ENCODE measurements at regions not wholly inside any gene's neighbourhood (a gene's known extent, or its start where the extent isn't known, plus 50 kb on each side); places are given as distances from the start of the nearest gene placed in this dataset.

DNA sequence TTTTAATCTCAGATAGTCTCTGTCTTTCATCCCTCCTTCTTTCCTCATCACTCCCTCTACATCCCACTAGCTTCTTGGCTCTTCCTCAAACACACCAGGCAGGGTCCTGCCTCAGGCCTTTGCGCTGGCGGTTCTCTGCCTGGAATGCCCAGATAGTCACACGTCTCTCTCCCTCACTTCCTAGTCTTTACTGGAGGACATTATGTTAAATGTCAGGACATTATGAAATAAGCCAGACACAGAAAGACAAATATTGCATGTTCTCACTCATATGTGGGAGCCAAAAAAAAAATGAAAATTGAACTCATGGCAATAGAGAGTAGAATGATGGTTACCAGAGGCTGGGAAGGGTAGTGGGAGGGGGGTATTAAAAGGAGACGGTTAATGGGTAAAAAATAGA, 442.0 kb downstream of the MED13L start:
- Histone ChIP-seq H3K36me3 (no peaks in the 10 kb centered on the region), H3K27ac (no peak overlapping the region), H3K4me3 (no peak overlapping the region), H3K27me3 (no peaks in the 10 kb centered on the region), H3K4me1 (no peaks in the 10 kb centered on the region), H3K9me3 (no peaks in the 10 kb centered on the region)
- TF ChIP-seq, protein P1, sequence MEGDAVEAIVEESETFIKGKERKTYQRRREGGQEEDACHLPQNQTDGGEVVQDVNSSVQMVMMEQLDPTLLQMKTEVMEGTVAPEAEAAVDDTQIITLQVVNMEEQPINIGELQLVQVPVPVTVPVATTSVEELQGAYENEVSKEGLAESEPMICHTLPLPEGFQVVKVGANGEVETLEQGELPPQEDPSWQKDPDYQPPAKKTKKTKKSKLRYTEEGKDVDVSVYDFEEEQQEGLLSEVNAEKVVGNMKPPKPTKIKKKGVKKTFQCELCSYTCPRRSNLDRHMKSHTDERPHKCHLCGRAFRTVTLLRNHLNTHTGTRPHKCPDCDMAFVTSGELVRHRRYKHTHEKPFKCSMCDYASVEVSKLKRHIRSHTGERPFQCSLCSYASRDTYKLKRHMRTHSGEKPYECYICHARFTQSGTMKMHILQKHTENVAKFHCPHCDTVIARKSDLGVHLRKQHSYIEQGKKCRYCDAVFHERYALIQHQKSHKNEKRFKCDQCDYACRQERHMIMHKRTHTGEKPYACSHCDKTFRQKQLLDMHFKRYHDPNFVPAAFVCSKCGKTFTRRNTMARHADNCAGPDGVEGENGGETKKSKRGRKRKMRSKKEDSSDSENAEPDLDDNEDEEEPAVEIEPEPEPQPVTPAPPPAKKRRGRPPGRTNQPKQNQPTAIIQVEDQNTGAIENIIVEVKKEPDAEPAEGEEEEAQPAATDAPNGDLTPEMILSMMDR (IDR thresholded peaks at IDR 0.05) = no peak
- TF ChIP-seq POLR2A (IDR thresholded peaks at IDR 0.05) = no peak
- DNase-seq = no peak

DNA sequence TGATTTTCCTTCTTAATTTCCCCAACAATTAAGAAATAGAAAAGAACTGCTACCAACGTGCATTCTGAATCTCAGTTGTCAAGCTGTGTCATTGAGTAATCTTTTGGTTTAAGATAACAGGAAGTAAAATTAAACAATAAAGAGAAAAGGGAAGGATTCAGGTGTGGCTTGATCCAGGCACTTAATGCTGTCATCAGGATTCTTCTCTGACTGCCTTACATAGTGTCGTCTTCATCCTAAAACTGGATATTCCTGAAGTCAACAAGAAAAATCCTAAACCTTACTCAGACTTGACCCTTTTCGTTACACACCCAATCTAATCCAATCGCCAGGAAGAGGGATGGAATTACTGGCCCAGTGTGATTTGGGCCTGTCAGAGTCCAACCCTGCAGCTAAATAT, 443.8 kb downstream of the MED13L start:
- Histone ChIP-seq H3K4me3 (no peak overlapping the region), H3K4me1 (no peaks in the 10 kb centered on the region), H3K9me3 (no peaks in the 10 kb centered on the region), H3K36me3 (no peaks in the 10 kb centered on the region), H3K27ac (no peak overlapping the region), H3K27me3 (no peaks in the 10 kb centered on the region)
- no peak for TF ChIP-seq POLR2A (IDR thresholded peaks at IDR 0.05)
- TF ChIP-seq, protein P1 (IDR thresholded peaks at IDR 0.05) = no peak
- no peak for DNase-seq

DNA sequence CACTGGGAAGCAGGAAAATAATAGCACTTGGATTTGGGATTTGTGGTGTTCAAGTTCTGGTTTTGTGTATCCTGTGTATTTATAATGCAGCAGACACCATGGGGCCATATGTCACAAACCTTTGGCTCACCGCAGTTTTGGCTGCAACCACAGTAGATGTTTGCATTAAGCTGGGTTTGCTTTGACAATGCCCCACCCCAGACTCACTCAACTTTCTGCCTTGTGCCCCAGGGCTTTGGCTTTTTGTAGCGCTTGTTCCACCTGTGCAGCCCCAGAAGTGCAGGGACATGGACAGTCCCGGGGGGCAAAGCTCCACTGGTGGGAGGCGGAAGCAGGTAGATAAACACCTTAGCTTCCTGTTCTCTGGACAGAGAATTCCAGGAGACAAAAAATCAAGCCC, 446.9 kb downstream of the MED13L start:
- TF ChIP-seq, protein P1 (IDR thresholded peaks at IDR 0.05) = no peak
- no peak for TF ChIP-seq POLR2A (IDR thresholded peaks at IDR 0.05)
- H3K27me3 ChIP-seq = no peaks in the 10 kb centered on the region
- DNase-seq = no peak
- H3K4me1 ChIP-seq = no peaks in the 10 kb centered on the region
- no peak overlapping the region for H3K27ac ChIP-seq
- H3K36me3 ChIP-seq = no peaks in the 10 kb centered on the region
- no peaks in the 10 kb centered on the region for H3K9me3 ChIP-seq
- no peak overlapping the region for H3K4me3 ChIP-seq

DNA sequence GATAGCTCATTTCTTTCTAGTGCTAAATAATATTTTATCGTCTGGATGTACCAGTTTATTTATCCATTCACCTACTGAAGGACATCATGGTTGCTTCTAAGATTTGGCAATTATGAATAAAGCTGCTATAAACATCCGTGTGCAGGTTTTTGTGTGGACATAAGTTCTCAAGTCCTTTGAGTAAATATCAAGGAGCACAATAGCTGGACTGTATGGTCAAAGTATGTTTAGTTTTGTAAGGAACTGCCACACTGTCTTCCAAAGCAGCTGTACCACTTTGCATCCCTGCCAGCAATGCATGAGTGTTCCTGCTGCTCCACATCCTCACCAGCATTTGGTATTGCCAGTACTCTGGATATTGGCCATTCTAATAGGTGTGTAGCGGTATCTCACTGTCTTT, 447.4 kb downstream of the MED13L start:
- H3K4me3 ChIP-seq = no peak overlapping the region
- no peak for DNase-seq

DNA sequence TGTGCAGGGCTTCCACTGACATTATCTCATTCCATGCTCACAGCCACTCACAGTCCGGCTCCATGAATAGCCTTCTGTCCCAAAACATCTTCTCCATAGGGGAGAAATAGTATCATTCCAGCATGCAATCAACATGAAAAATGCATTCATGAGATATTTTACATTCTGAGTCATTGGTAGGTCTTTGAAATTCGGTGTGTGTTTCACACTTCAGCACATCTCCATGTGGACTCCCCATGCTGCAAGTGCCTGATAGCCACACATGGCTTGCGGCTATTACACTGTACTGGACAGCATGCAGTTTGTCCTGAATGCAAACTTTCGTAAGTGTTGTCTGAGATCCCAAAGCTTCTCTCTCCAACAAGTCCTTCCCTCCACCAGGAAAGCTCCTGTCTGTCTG, 449.3 kb downstream of the MED13L start:
- Histone ChIP-seq H3K27me3 (no peaks in the 10 kb centered on the region), H3K9me3 (no peaks in the 10 kb centered on the region), H3K27ac (no peak overlapping the region), H3K4me3 (no peak overlapping the region), H3K36me3 (no peaks in the 10 kb centered on the region), H3K4me1 (no peaks in the 10 kb centered on the region)
- DNase-seq = no peak
- TF ChIP-seq, protein P1 (IDR thresholded peaks at IDR 0.05) = no peak
- TF ChIP-seq POLR2A (IDR thresholded peaks at IDR 0.05) = no peak

More for the DNA sequence above, 447.4 kb downstream of the MED13L start:
- Histone ChIP-seq H3K4me1 (no peaks in the 10 kb centered on the region), H3K27me3 (no peaks in the 10 kb centered on the region), H3K27ac (no peak overlapping the region), H3K9me3 (no peaks in the 10 kb centered on the region), H3K36me3 (no peaks in the 10 kb centered on the region)
- TF ChIP-seq POLR2A (IDR thresholded peaks at IDR 0.05) = no peak
- TF ChIP-seq, protein P1 (IDR thresholded peaks at IDR 0.05) = no peak

DNA sequence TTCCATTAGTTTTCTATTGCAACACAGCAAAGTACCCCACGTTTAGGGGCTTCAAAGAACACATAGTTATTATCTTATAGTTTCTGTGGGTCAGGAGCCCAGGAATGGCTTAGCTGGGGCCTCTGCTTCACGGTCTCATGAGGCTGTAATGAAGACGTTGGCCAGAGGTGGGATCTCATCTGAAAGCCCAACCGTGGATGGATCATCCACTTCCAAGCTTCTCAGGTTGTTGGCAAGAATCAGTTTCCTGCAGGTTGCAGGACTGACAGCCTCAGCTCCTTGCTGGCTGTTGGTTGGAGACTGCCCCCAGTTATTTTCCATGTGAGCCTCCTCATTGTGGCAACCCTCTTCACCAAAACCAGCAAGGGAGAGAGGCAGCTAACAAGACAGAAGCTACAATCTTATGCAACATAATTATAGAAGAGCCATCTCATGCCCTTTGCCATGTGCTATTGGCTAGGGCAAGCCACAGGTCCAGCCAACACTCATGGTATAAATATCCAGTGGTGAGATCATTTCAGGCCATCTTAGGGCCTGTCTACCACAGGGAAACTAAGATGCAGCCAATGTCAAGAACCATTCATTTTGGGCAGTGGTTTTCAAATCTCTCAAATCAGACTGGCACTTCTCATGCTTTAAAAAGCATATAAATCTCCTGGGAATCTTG, 452.4 kb downstream of the MED13L start:
- Histone ChIP-seq H3K4me1 (no peaks in the 10 kb centered on the region), H3K9me3 (no peaks in the 10 kb centered on the region), H3K36me3 (no peaks in the 10 kb centered on the region), H3K4me3 (no peak overlapping the region), H3K27ac (no peak overlapping the region), H3K27me3 (no peaks in the 10 kb centered on the region)
- no peak for DNase-seq
- no peak for TF ChIP-seq POLR2A (IDR thresholded peaks at IDR 0.05)
- TF ChIP-seq, protein P1 (IDR thresholded peaks at IDR 0.05) = no peak

Measured in Peyer's patch (tissue), 4 donors.